Skeletal muscle tissue (tissue), 3 donors: ENCODE measurements at regions not wholly inside any gene's neighbourhood (a gene's known extent, or its start where the extent isn't known, plus 50 kb on each side); places are given as distances from the start of the nearest gene placed in this dataset.
"Not testable (repeated sequence)": the region's sequence is repeated elsewhere in the genome, so short reads cannot be mapped to it uniquely, and the experiment has no call there.

ENCODE experiments used
- H3K27ac ChIP-seq: one replicate; pipeline ENCODE4 v1.7.0; 2013; ENCODE audit warnings: mild to moderate bottlenecking, low read depth, low read length, inconsistent platforms
- H3K27me3 ChIP-seq, 3 donors: one replicate each; pipeline ENCODE4 v1.7.0; 2013; ENCODE audit warnings: low read length in 3 of 3; ENCODE audit not compliant: control insufficient read depth in 3 of 3, insufficient read depth in 3 of 3
- H3K36me3 ChIP-seq, 3 donors: one replicate each; pipeline ENCODE4 v1.7.0; 2013; ENCODE audit warnings: low read length in 3 of 3; ENCODE audit not compliant: control insufficient read depth in 3 of 3, insufficient read depth in 3 of 3
- H3K4me1 ChIP-seq, 3 donors: one replicate each; pipeline ENCODE4 v1.7.0; 2013; ENCODE audit warnings: low read length in 3 of 3, mild to moderate bottlenecking in 3 of 3; ENCODE audit not compliant: control insufficient read depth in 3 of 3, insufficient read depth in 3 of 3
- H3K4me3 ChIP-seq, 3 donors: one replicate each; pipeline ENCODE4 v1.7.0; 2013; ENCODE audit warnings: low read length in 3 of 3
- H3K9ac ChIP-seq, 3 donors: one replicate each; pipeline ENCODE4 v1.7.0; 2013; ENCODE audit warnings: low read length in 3 of 3, mild to moderate bottlenecking in 3 of 3, moderate library complexity in 2 of 3, low read depth in 1 of 3
- H3K9me3 ChIP-seq, 3 donors: one replicate each; pipeline ENCODE4 v1.7.0; 2013; ENCODE audit warnings: low read length in 3 of 3; ENCODE audit not compliant: control insufficient read depth in 3 of 3
- donor health status: Osteomylitis.

DNA sequence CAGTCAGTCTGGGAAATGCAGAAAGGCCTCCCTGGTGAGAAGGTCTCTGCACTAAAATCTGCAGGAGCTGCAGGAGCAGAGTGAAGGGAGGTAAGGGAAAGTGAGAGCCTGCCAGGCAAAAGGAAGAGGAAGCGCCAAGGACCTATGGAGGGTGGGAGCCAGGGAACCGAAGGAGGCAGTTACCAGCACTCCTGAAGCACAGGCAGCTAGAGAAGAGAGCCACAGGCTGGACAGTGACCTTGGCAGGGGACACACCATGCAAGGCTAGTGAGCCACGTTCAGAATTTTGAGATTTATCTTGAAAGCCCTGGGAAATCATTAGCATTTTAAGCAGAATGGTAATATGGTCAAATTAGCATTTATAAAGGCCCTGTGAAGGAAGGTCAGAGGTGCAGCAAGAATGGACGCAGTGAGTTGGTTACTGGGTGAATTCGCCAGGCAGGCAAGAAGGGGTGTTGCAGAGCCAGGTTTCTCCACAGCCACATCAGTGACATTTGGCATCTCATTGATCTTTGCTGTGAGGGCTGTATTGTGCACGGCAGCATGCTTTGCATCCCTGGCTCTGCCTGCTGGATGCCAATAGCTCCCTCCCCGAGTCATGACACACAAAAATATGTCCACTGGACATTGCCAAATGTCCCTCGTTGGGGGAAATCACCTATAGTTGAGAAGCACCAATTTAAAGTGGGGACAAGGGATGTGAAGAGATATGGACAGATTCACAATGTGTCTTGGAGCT, 54.7 kb upstream of the LANCL2 start:
- Histone ChIP-seq H3K27ac (no peak overlapping the region), H3K36me3 (no peaks in the 10 kb centered on the region), H3K4me3 (no peak overlapping the region)

DNA sequence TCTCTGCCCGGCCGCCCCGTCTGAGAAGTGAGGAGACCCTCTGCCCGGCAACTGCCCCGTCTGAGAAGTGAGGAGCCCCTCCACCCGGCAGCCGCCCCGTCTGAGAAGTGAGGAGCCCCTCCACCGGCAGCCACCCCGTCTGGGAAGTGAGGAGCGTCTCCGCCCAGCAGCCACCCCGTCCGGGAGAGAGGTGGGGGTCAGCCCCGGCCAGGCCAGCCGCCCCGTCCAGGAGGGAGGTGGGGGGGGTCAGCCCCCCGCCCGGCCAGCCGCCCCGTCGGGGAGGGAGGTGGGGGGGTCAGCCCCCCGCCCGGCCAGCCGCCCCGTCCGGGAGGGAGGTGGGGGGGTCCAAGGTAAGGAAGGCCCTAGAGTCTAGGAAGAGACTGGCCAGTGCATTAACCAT, 53.2 kb upstream of the LANCL2 start:
- not testable (repeated sequence) for H3K36me3 ChIP-seq, H3K27me3 ChIP-seq, H3K27ac ChIP-seq, H3K9me3 ChIP-seq, H3K4me3 ChIP-seq, H3K9ac ChIP-seq
- peaks cover 0 to 21% (median 9%) of the 10 kb centered on the region in 3 donors for H3K4me1 ChIP-seq

More for the DNA sequence above, 54.7 kb upstream of the LANCL2 start:
- Histone ChIP-seq H3K27me3 (no peaks in the 10 kb centered on the region), H3K9me3 (no peaks in the 10 kb centered on the region), H3K4me1 (peaks cover 0 to 27% (median 12%) of the 10 kb centered on the region in 3 donors), H3K9ac (no peak overlapping the region)

DNA sequence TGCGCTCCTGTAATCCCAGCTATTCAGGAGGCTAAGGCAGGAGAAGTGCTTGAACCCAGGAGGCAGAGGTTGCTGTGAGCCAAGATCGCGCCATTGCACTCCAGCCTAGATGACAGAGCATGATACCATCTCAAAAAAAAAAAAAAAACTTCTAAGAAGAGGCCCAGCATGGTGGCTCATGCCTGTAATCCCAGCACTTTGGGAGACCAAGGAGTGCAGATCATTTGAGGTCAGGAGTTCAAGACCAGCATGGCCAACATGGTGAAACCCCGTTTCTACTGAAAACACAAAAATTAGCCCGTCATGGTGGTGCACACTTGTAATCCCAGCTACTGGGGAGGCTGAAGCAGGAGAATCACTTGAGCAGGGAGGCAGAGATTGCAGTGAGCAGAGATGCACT, 51.5 kb upstream of the LANCL2 start:
- not testable (repeated sequence) for H3K4me1 ChIP-seq, H3K27ac ChIP-seq, H3K4me3 ChIP-seq, H3K36me3 ChIP-seq, H3K9me3 ChIP-seq, H3K9ac ChIP-seq, H3K27me3 ChIP-seq

DNA sequence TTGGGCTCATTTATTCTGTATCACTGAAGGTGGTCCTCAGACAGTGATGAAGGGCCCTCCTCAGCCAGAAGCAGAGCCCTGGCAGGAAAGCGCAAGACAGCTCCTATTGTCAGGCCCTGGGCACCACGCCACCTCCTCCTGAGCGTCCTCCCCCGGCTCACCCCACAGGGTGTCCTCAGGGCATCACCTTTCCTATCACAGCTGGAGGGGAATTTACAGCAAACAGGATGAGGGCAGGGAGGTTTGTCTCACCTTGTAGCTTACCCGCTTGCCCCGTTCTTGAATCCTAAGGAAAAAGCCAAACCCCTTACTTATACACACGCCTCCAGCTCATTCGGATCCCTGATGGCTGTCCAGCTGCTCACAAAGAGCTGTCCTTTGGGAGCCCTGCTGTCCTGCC, 50.2 kb upstream of the LANCL2 start:
- no peaks in the 10 kb centered on the region for H3K27me3 ChIP-seq
- no peak overlapping the region for H3K9ac ChIP-seq
- no peak overlapping the region for H3K4me3 ChIP-seq
- no peak overlapping the region for H3K27ac ChIP-seq
- H3K9me3 ChIP-seq, result no peaks in the 10 kb centered on the region
- no peaks in the 10 kb centered on the region for H3K4me1 ChIP-seq
- no peaks in the 10 kb centered on the region for H3K36me3 ChIP-seq
